Activated CD8-positive, alpha-beta memory T cell treated with anti-CD3 and anti-CD28 coated beads, Interleukin-2, amount 50 U/mL, for 48 hours (primary cell): ENCODE measurements at regions not wholly inside any gene's neighbourhood (a gene's known extent, or its start where the extent isn't known, plus 50 kb on each side); places are given as distances from the start of the nearest gene placed in this dataset.
"Not testable (repeated sequence)": the region's sequence is repeated elsewhere in the genome, so short reads cannot be mapped to it uniquely, and the experiment has no call there.

Source experiments
- DNase-seq: peaks from one replicate; pipeline ENCODE4 v3.0.0-alpha.2; 2020

GRCh38 chr2:210861038-210861665 is 304.8 kb downstream of the CPS1 start:
- no peak for DNase-seq

DNA sequence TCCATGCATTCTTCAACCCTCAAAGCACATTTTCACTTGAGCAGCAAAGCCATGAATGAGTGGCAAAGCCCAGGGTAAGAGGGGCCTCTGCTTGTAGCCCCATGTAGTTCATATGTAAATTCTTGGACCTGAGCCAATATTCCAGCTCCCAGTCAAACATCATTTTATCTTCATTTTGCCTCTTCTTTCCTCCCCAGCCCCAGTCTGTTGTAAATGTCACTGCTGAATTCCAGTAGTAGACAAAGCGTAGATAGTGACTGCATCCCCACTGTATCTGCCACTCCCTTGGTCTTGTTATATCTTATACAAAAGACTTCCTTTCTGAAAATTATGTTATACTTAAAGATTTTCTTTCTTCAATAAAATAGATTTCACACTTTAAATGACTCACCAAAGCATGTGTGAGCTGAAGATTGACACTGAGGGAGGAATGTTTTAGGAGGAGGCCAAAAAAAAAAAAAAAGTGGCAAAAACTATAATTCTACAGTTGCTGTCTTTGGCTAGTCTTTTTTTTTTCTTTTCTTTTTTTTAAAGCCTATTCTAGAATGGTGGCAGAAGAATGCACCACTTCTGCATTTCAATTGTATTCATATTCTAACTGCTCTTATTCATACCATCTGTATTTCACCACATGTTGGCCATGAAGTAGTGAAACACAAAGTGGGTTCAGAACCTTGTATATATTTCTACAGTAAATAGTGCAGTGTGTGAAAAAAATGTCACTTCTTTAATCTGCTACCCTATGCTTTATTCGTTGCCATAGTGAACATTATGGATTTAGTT is 306.1 kb downstream of the CPS1 start:
- DNase-seq: no peak

DNA sequence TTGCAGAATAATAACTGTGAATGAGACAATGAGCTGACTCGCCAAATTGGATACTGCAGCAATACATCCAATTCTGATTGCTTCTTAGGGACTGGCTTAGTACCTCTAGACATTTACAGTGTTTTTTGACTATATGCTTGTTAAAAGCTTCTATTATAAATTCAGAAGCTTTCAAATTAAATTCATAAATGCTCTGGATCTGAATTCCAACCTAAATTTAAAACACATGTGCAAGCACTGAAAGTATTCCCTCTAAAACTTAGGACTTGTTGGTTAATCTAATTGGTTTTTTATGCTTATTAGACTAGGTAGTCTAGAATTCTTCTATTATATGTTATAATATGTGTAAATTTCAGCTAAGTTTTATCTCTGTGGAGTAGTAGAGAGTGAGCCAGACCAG is 306.9 kb downstream of the CPS1 start:
- no peak for DNase-seq

DNA sequence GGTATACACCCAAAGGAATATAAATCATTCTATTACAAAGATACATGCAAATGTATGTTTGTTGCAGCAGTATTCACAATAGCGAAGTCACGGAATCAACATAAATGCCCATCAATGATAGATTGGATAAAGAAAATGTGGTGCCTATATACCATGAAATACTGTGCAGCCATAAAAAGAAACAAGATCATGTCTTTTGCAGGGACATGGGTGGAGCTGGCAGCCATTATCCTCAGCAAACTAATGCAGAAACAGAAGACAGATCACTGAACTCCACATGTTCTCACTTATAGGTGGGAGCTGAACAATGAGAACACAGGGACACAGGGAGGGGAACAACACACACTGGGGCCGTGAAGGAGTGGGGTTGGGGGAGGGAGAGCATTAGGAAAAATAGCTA is 315.2 kb downstream of the CPS1 start:
- DNase-seq: not testable (repeated sequence)

GRCh38 chr2:210873631-210874030 is 317.2 kb downstream of the CPS1 start:
- DNase-seq: no peak

DNA sequence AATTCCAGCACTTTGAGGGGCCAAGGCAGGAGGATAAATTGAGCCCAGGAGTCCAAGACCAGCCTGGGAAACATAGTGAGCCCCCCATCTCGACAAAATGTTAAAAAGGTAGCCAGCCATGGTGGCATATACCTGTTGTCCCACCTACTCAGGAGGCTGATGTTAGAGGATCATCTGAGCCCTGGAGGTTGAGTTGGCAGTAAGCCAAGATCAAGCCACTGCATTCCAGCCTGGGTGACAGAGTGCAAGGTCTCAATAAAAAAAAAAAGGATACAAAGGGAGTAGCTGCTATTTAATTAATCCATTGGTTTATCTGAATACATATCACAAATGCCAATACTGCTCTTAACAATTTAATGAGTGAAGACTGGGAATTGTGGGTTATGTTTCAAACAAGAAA is 327.8 kb downstream of the CPS1 start:
- no peak for DNase-seq

- DNase-seq: no peak
These were observed 331.6 kb downstream of the CPS1 start for GRCh38 chr2:210888035-210888434.

GRCh38 chr2:210895132-210895531 is 338.7 kb downstream of the CPS1 start:
- DNase-seq: no peak

GRCh38 chr2:210899131-210899530 is 342.7 kb downstream of the CPS1 start:
- no peak for DNase-seq

DNA sequence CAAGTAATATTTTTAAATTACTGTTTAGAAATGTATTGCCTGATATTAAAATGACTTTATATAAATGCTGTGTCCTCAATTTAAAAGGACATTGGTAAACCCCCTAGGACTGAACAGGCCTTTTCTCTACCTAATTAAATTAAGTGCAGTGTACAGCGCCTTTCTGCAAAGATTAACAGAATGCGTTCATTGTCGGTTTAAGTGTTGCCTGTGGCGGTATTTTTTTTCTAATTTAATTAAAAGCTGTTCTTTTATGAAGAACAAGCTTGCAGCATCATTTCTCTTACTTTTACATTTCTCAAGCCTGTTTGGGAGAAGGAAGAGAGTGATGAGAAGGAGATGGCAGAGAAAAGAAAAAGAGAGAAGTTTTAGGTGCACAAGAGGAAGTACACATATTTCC is 344.9 kb downstream of the CPS1 start:
- DNase-seq: no peak

- DNase-seq: no peak
These were observed 356.4 kb downstream of the CPS1 start for GRCh38 chr2:210912779-210913178.

DNA sequence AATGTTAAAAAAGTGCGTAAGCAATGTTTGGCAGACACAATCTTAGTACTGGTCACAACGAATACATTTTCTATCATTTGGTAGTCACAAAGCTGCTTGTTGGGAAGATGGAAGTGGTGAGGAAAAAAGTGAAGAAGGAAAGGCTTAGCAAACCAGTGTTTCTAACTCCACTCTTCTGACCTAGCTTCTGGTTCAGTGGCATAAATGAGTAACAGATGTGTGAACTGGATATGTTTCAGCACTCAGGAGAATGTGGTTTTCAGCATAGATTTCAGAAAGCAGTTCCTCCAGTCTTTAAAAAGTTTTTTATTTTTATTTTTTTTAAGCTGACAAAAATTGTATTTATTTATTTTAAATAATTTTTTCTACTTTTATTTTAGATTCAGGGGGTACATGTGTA is 357.1 kb downstream of the CPS1 start:
- no peak for DNase-seq

DNA sequence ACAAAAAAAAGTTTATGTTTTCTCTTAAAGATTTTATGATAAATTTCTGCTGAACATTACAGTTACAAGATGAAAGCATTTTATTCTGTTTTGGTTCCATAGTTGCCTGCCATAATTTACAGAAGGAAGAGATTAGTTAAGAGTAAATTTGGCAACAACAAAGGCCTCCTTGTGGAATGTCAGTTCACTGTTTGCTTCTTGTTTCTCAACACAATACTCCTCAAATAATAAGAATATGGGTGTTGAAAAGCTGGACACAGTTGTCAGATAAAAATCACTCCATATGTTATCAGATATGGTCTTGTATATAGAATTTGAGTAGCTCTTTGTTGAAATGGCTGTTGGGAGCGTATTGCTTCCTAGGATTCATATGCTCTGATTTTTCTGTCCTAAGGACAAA is 359.5 kb downstream of the CPS1 start:
- DNase-seq: no peak

- no peak for DNase-seq
These were observed 361.1 kb downstream of the CPS1 start for GRCh38 chr2:210917465-210917864.

DNA sequence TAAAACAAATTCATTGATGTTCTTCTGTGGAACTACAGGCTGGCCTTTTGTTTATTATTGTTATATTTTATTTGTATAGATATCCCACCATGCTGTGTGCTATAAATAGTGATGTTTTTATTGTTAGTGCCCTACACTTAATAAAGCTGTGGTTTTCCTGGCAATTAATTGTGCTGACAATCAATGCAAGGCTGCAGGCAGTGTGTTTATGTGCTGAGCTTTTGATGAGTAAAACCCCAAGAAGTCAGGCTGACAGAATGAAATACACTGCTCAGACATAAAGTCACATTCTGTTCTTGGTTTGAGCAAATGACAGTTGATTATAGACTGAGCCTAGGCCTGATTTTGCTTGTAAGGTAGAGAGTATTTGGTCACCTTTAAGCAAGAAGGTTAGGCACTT is 362.7 kb downstream of the CPS1 start:
- no peak for DNase-seq

DNA sequence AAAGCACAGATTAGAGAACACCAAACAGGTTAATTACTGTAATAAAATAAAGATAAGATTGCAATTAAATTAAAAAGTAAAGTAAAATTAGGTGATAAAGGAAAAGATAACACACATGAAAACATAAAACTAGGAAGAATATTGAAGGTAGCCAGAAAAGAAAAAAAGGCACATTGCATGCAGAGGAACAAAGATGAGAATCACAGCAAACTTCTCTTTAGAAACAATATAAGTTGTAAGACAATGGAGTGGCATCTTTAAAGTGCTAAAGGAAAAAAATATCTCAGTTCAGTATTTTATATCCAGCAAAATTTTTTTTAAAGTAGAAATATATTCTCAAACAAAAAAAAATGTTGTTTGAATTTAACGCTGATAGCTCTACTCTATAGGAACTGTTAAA is 366.0 kb downstream of the CPS1 start:
- no peak for DNase-seq

GRCh38 chr2:210928714-210929113 is 372.3 kb downstream of the CPS1 start:
- DNase-seq: no peak

DNA sequence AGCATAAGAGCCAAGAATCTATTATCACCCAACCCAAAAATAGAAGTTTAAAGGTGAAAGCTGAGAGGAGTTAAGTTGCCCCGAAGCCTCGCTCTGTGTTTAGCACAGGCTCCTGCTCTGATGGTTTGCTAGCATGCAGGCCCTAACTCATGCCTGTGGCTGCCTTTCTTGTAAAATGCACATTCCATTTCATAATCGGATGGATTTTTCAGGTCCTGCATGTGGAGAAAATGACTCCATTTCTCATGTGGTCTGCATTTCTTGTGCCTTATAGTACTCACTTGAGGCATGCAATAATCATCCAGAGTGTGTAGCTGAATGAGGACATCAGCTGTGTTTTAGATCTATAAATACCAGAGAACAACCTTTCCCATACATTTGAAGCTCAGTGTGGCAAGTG is 381.8 kb downstream of the CPS1 start:
- no peak for DNase-seq

GRCh38 chr2:210946395-210946794 is 390.0 kb downstream of the CPS1 start:
- no peak for DNase-seq

- not testable (repeated sequence) for DNase-seq
These were observed 394.1 kb downstream of the CPS1 start for GRCh38 chr2:210950434-210951060.

DNA sequence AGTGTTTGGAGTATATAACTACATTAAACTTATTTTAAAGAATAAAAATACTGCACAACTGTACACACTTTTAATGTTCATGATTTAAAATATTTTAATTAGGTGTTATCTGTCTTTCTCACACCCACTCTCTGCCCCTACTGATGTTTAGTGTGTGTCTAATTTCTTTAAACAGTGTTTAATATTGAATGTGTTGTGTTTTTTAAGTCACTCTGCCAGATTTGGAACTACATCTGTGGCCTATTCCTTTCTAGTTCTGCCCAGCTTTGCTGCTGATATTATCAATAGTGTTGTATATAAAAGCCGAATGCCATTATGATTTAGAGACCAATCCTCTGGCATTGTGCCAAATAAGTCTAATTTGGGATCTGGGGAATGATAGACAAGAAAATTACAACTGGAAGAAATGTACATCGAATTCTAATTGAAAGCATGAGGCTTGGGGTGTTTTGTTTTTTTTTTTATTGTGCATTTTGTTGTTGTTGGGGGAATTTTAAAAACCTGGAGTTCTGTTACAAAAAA is 398.0 kb downstream of the CPS1 start:
- DNase-seq: no peak

GRCh38 chr2:210955591-210955990 is 399.2 kb downstream of the CPS1 start:
- no peak for DNase-seq

DNA sequence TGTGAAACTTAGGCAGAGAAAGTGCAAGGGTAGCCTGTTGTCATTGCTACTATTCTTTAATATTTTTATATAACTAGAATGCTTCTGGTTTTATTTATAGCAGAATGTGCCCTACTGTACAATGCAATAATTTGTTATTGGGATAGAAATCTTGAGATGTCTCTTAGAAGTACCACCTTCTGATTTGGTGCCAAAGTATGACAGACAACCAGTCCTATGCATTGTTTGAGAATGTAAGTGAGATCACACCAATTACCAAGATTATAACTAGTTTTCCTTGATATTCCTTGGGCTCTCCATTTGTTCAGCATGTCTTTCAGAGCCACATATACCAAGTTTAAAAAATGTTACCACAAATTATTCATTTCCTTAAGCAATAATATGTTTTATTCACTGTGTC is 399.7 kb downstream of the CPS1 start:
- no peak for DNase-seq

DNA sequence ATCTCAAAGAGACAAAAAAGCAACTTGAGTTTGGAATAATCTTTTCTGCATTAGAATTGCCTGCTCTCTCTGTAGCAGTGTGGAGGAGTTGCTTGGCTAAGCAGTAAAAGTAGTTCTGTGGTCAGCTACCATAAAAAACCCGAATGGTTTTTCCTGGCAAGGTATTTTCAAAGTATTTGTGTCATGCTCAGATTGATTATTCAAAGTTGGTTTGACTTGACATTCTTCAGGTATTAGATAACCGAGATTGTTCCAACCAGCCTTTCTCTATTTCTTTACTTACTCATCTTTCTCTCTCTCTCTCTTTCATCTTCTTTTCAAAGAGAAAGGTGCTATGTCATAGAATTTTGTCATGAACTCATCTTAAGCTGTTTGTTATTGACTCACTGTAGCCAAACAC is 404.9 kb downstream of the CPS1 start:
- DNase-seq: no peak
